NT2/D1 (cell line): ENCODE measurements at regions not wholly inside any gene's neighbourhood (a gene's known extent, or its start where the extent isn't known, plus 50 kb on each side); places are given as distances from the start of the nearest gene placed in this dataset.

Experiments used
- DNase-seq: peaks from one replicate; pipeline ENCODE4 v3.0.0-alpha.2; 2011; ENCODE audit warnings: low read depth, low spot score
- H3K27me3 ChIP-seq: 2 replicates; pipeline ENCODE4 v1.6.0; 2011; ENCODE audit warnings: mild to moderate bottlenecking; ENCODE audit not compliant: insufficient read length, insufficient read depth
- H3K36me3 ChIP-seq: 2 replicates; pipeline ENCODE4 v1.6.1; 2011; ENCODE audit warnings: mild to moderate bottlenecking, low read length, mixed read lengths; ENCODE audit not compliant: insufficient read depth, insufficient read length
- H3K4me1 ChIP-seq: 2 replicates; pipeline ENCODE4 v1.5.1; 2011; ENCODE audit not compliant: insufficient read depth, insufficient read length
- H3K4me3 ChIP-seq: 2 replicates; pipeline ENCODE4 v1.5.1; 2011; ENCODE audit warnings: low read depth; ENCODE audit not compliant: insufficient read length
- H3K9ac ChIP-seq: 2 replicates; pipeline ENCODE4 v1.6.0; 2011; ENCODE audit warnings: low read depth; ENCODE audit not compliant: insufficient read length
- H3K9me3 ChIP-seq: 2 replicates; pipeline ENCODE4 v1.5.1; 2011; ENCODE audit warnings: mild to moderate bottlenecking, low read length; ENCODE audit not compliant: insufficient read depth
- SUZ12 ChIP-seq: IDR thresholded peaks from 2 replicates; pipeline ENCODE4 v1.6.1; 2011; ENCODE audit not compliant: insufficient read length, insufficient read depth; ENCODE audit errors: extremely low read depth
- YY1 ChIP-seq: IDR thresholded peaks from 2 replicates; pipeline ENCODE4 v1.6.1; 2011; ENCODE audit not compliant: insufficient read length, insufficient read depth
- ZNF274 ChIP-seq: IDR thresholded peaks from 2 replicates; pipeline ENCODE4 v1.6.1; 2011; ENCODE audit warnings: mild to moderate bottlenecking, low read depth, low read length

DNA sequence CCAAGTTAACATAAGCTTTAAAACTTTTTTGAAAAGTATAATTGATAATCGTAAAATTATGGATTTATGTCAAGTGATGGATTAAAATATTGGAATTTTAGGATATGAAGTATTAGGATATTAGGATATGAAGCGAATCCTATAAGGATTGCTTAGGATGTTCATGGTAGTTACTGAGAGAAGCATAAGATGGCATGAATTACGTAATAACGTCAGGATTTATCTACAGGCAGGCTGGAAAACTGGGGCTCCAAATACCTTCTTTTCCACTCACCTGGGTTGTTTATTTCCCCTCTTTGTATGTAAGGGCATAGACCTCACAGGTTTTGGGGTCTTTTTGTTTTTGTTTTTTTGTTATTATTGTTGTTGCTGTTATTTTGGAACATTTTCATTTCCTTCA is 65.2 kb upstream of the TMEM33 start:
- H3K36me3 ChIP-seq, result no peaks in the 10 kb centered on the region
- no peak for DNase-seq
- no peak overlapping the region for H3K4me3 ChIP-seq
- peaks cover 97% of the 10 kb centered on the region for H3K27me3 ChIP-seq
- H3K9ac ChIP-seq, result no peak overlapping the region
- no peaks in the 10 kb centered on the region for H3K9me3 ChIP-seq
- no peak for TF ChIP-seq YY1
- no peak for TF ChIP-seq SUZ12
- no peak for TF ChIP-seq ZNF274
- H3K4me1 ChIP-seq, result no peaks in the 10 kb centered on the region

DNA sequence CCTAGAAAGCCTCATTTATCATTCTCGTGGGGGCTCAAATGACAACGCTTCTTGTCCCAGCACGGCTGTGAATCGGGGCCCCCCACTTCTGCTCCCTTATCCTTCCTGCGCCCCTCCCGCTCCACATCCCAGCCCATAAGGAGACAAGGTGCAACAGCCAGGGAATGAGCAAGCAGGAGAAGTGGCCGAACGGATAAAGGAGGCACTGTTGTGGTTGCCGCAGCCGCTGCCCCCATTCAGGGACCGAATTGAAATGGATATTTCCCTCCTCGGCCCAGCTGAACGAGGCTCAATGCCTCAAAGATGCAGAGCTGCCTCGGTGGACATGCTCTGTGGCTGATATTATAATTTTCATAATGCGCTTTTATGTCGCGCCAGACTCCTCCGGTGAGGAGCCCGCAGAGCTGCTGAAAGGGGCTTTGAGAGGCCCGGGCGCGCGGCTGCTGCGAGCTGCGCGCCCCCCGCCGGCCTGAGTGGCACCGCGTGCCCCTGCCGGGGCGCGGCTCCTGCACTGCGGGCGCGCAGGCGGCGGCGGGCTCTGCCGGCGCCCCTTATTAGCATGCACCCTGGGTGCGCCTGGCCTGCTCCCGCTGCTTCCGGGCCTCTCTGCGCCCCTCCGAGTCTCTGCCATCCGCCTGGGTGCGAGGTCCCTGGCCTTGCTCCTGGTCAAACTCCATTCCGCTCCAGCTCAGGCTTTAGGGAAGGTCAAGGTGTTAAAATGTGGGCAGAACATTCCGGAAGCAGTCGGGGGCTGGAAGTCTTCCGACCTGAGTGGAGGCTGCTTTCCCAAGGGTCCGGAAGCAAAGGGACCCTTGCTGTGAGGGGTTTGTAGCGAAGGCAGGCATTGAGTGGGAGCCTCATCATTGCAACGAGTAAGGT is 68.2 kb upstream of the TMEM33 start:
- H3K9ac ChIP-seq, result no peak overlapping the region
- DNase-seq, result no peak
- no peak for TF ChIP-seq SUZ12
- no peak for TF ChIP-seq ZNF274
- H3K4me3 ChIP-seq, result peak overlapping the region; percentile 28
- H3K9me3 ChIP-seq, result no peaks in the 10 kb centered on the region
- peaks cover 96% of the 10 kb centered on the region for H3K27me3 ChIP-seq
- no peaks in the 10 kb centered on the region for H3K36me3 ChIP-seq
- no peaks in the 10 kb centered on the region for H3K4me1 ChIP-seq

GRCh38 chr4:41865981-41866798 is 69.0 kb upstream of the TMEM33 start:
- H3K4me3 ChIP-seq, result peak overlapping the region; percentile 11
- DNase-seq, result no peak
- no peaks in the 10 kb centered on the region for H3K4me1 ChIP-seq
- TF ChIP-seq ZNF274, result no peak
- no peak for TF ChIP-seq SUZ12
- no peak for TF ChIP-seq YY1
- H3K27me3 ChIP-seq, result peaks cover 94% of the 10 kb centered on the region
- no peak overlapping the region for H3K9ac ChIP-seq
- no peaks in the 10 kb centered on the region for H3K36me3 ChIP-seq
- H3K9me3 ChIP-seq, result no peaks in the 10 kb centered on the region

- no peaks in the 10 kb centered on the region for H3K4me1 ChIP-seq
- no peaks in the 10 kb centered on the region for H3K36me3 ChIP-seq
- no peak for DNase-seq
- no peak overlapping the region for H3K4me3 ChIP-seq
- TF ChIP-seq SUZ12 (peak; percentile 17), ZNF274 (no peak)
- H3K9me3 ChIP-seq, result no peaks in the 10 kb centered on the region
- H3K27me3 ChIP-seq, result peaks cover 87% of the 10 kb centered on the region
- no peak overlapping the region for H3K9ac ChIP-seq
Measured at GRCh38 chr4:41865306-41865980, 69.8 kb upstream of the TMEM33 start.

DNA sequence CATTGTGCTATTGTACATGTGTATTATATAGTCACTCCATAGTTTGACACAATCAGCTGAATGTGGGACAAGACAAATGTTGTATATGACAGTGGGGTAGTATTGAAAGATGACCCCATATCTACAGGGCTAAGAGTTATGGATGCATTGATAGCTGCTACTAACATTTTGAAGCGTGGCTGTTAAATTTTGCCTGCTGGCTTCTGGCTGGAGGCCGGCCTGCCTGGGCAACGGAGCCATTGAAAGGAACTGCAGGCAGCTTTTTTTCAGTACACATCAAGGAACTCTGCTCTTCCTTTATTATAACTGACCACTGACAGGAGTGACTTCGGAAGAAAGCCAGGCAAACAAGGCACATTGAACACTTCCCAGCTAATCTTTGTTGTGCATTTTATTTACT is 76.1 kb upstream of the TMEM33 start:
- no peak for DNase-seq

DNA sequence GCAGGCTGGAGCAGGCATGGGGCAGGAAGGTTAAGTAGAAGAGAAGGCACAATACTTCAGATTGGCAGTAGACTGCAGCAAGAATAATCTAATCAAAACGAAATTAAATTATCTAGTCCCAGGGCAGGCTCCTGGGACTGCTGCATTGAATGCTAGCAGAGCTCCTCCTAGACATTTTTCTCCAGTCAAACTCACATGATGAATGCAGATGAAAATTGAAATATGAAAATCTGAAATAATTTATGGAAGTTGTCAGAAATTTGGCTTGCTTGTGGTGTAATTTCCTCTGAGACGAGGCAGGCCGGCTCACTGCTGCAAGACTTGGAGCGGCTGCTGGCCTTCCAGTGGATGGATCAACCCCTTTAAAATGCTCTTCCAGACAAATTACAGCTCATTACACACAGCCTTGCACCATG is 78.0 kb upstream of the TMEM33 start:
- H3K9me3 ChIP-seq, result no peaks in the 10 kb centered on the region
- no peaks in the 10 kb centered on the region for H3K36me3 ChIP-seq
- no peak overlapping the region for H3K9ac ChIP-seq
- H3K4me3 ChIP-seq, result no peak overlapping the region
- peaks cover 9% of the 10 kb centered on the region for H3K27me3 ChIP-seq
- TF ChIP-seq SUZ12 (no peak), ZNF274 (no peak), YY1 (no peak)
- no peaks in the 10 kb centered on the region for H3K4me1 ChIP-seq
- no peak for DNase-seq

More for the DNA sequence above, 76.1 kb upstream of the TMEM33 start:
- no peaks in the 10 kb centered on the region for H3K36me3 ChIP-seq
- no peaks in the 10 kb centered on the region for H3K9me3 ChIP-seq
- peaks cover 26% of the 10 kb centered on the region for H3K27me3 ChIP-seq
- H3K4me1 ChIP-seq, result no peaks in the 10 kb centered on the region
- TF ChIP-seq SUZ12 (no peak), YY1 (no peak), ZNF274 (no peak)
- no peak overlapping the region for H3K9ac ChIP-seq
- no peak overlapping the region for H3K4me3 ChIP-seq
